ENCODE measurements at regions not wholly inside any gene's neighbourhood (a gene's known extent, or its start where the extent isn't known, plus 50 kb on each side); places are given as distances from the start of the nearest gene placed in this dataset.

- intact Hi-C loops (cut with micrococcal nuclease), result no loop called here
- H3K9me3 Mint-ChIP-seq, result no peaks in the 10 kb centered on the region
- no peaks in the 10 kb centered on the region for H3K36me3 Mint-ChIP-seq (ENCODE audit: low read depth)
- peaks cover 1% of the 10 kb centered on the region for H3K27me3 Mint-ChIP-seq
- no peaks in the 10 kb centered on the region for H3K4me1 Mint-ChIP-seq (ENCODE audit: low read depth)
- H3K27ac Mint-ChIP-seq, result no peak overlapping the region
- no peak overlapping the region for H3K4me3 Mint-ChIP-seq
Measured at GRCh38 chr7:115883629-115884028, 146.9 kb downstream of the TFEC start.

DNA sequence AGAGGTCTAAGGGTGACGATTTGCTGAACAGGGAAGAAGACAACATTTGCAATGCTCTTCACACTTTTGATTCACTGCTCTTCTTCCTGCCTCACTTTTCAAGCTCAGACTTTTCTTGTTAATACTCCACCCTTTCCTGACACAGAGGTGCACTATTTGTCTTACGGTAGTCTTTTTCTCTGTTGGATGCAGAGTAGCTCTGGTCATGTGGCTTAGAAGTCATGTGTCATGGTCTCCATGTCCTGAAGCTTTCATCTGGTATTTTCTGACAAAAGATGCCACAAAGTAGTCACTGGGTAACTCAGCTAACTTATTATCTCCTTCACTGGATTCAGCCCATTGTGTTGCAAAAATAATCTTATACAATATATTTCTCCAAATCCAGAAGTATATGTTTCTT is 149.1 kb downstream of the TFEC start:
- intact Hi-C loops (cut with micrococcal nuclease), result no loop called here
- Mint-ChIP-seq H3K9me3 (no peaks in the 10 kb centered on the region), H3K36me3 (ENCODE audit: low read depth) (no peaks in the 10 kb centered on the region), H3K4me3 (no peak overlapping the region), H3K4me1 (ENCODE audit: low read depth) (no peaks in the 10 kb centered on the region), H3K27me3 (no peaks in the 10 kb centered on the region), H3K27ac (no peak overlapping the region)

- Mint-ChIP-seq H3K9me3 (no peaks in the 10 kb centered on the region), H3K4me3 (no peak overlapping the region), H3K27me3 (peaks cover 2% of the 10 kb centered on the region), H3K36me3 (ENCODE audit: low read depth) (no peaks in the 10 kb centered on the region), H3K4me1 (ENCODE audit: low read depth) (no peaks in the 10 kb centered on the region), H3K27ac (no peak overlapping the region)
- intact Hi-C loops (cut with micrococcal nuclease), result no loop called here
Measured at GRCh38 chr7:115879171-115879570, 151.4 kb downstream of the TFEC start.

- intact Hi-C loops (cut with micrococcal nuclease), result no loop called here
- H3K4me3 Mint-ChIP-seq, result no peak overlapping the region
- peaks cover 3% of the 10 kb centered on the region for H3K4me1 Mint-ChIP-seq (ENCODE audit: low read depth)
- H3K9me3 Mint-ChIP-seq, result no peaks in the 10 kb centered on the region
- H3K27me3 Mint-ChIP-seq, result no peaks in the 10 kb centered on the region
- no peak overlapping the region for H3K27ac Mint-ChIP-seq
- H3K36me3 Mint-ChIP-seq (ENCODE audit: low read depth), result no peaks in the 10 kb centered on the region
Measured at GRCh38 chr7:115869801-115870200, 160.8 kb downstream of the TFEC start.

- intact Hi-C loops (cut with micrococcal nuclease), result no loop called here
Measured at GRCh38 chr7:115869190-115869589, 161.4 kb downstream of the TFEC start.

GRCh38 chr7:115868369-115868768 is 162.2 kb downstream of the TFEC start:
- Mint-ChIP-seq H3K36me3 (ENCODE audit: low read depth) (no peaks in the 10 kb centered on the region), H3K4me1 (ENCODE audit: low read depth) (peaks cover 15% of the 10 kb centered on the region), H3K27me3 (no peaks in the 10 kb centered on the region), H3K9me3 (no peaks in the 10 kb centered on the region), H3K4me3 (no peak overlapping the region), H3K27ac (no peak overlapping the region)
- intact Hi-C loops (cut with micrococcal nuclease), result no loop called here

More at GRCh38 chr7:115869190-115869589, 161.4 kb downstream of the TFEC start:
- Mint-ChIP-seq H3K36me3 (ENCODE audit: low read depth) (no peaks in the 10 kb centered on the region), H3K9me3 (no peaks in the 10 kb centered on the region), H3K4me3 (no peak overlapping the region), H3K27me3 (no peaks in the 10 kb centered on the region), H3K4me1 (ENCODE audit: low read depth) (peaks cover 9% of the 10 kb centered on the region), H3K27ac (no peak overlapping the region)

DNA sequence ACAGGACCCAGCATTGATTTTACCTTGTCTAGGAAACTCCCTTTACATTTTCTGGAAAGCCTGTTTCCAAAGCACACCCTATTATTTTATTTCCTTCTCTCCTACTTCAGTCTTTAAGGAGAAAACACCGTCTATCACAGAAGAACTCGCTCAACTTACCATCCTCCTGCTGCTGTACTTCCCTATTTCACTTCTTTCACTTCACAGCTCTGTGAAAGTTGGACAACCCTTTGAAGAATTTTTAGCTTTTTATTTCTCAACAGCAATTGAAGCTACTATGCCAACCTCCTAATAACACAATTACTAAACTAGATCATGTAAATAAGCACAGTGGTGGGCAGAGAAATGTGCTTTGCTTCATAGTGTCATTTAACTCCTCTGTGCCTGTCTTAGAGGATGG is 166.5 kb downstream of the TFEC start:
- peaks cover 15% of the 10 kb centered on the region for H3K4me1 Mint-ChIP-seq (ENCODE audit: low read depth)
- H3K36me3 Mint-ChIP-seq (ENCODE audit: low read depth), result no peaks in the 10 kb centered on the region
- intact Hi-C loops (cut with micrococcal nuclease), result no loop called here
- H3K27me3 Mint-ChIP-seq, result no peaks in the 10 kb centered on the region
- H3K27ac Mint-ChIP-seq, result peak overlapping the region; percentile 28
- H3K9me3 Mint-ChIP-seq, result no peaks in the 10 kb centered on the region
- H3K4me3 Mint-ChIP-seq, result no peak overlapping the region

DNA sequence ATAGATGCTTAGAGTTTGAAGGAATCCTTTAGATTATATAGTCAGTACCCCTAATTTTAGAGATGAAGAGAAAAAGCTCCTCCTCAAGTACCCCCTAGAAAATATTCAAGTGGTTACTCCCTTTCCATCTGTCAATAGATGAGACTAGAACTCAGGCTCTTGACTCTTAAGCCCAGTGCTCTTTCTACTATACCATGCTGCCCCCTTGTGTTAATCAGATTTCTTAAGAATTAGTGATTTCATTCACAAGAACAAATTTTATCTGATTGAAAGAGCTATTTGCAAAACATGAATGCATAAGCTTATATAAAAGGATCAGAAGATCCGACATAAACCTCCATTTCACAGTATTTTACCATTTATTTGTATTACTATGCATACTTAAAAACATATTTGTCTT is 179.3 kb downstream of the TFEC start:
- intact Hi-C loops (cut with micrococcal nuclease), result loop anchor here (10.0 kb wide), 1 partner anchor 986 kb away; no protein-coding TSS in a partner anchor
- Mint-ChIP-seq H3K9me3 (no peaks in the 10 kb centered on the region), H3K36me3 (ENCODE audit: low read depth) (no peaks in the 10 kb centered on the region)

DNA sequence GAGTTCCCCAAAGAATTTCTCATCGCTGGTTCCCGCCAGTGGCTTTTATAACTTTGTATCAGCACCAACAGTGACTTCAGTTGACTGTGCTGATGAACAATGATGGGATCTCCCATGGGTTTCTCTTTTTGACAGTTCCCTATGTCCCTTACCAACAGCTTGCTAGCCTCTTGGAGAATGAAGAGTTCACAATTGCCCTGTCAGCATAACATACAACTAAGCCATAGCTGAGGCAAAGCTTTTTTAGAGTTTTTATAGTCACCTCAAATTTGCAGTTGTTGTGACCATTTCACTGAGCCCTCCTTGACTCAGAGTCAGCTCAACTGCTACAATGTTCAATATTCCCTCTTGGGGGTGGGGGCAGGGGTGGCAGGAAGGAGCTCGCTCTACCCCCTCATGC is 179.8 kb downstream of the TFEC start:
- Mint-ChIP-seq H3K36me3 (ENCODE audit: low read depth) (no peaks in the 10 kb centered on the region), H3K27ac (no peak overlapping the region), H3K9me3 (no peaks in the 10 kb centered on the region), H3K4me1 (ENCODE audit: low read depth) (no peaks in the 10 kb centered on the region), H3K4me3 (no peak overlapping the region), H3K27me3 (no peaks in the 10 kb centered on the region)
- intact Hi-C loops (cut with micrococcal nuclease), result loop anchor here (10.0 kb wide), 1 partner anchor 986 kb away; no protein-coding TSS in a partner anchor

More for the DNA sequence above, 179.3 kb downstream of the TFEC start:
- Mint-ChIP-seq H3K4me3 (no peak overlapping the region), H3K27ac (no peak overlapping the region), H3K27me3 (no peaks in the 10 kb centered on the region), H3K4me1 (ENCODE audit: low read depth) (no peaks in the 10 kb centered on the region)

- Mint-ChIP-seq H3K4me1 (ENCODE audit: low read depth) (no peaks in the 10 kb centered on the region), H3K27ac (no peak overlapping the region), H3K9me3 (no peaks in the 10 kb centered on the region), H3K27me3 (no peaks in the 10 kb centered on the region), H3K4me3 (no peak overlapping the region), H3K36me3 (ENCODE audit: low read depth) (no peaks in the 10 kb centered on the region)
- intact Hi-C loops (cut with micrococcal nuclease), result no loop called here
Measured at GRCh38 chr7:115844857-115845256, 185.7 kb downstream of the TFEC start.

GRCh38 chr7:115840702-115841101 is 189.9 kb downstream of the TFEC start:
- Mint-ChIP-seq H3K36me3 (ENCODE audit: low read depth) (no peaks in the 10 kb centered on the region), H3K4me1 (ENCODE audit: low read depth) (no peaks in the 10 kb centered on the region), H3K27me3 (peaks cover 2% of the 10 kb centered on the region), H3K27ac (no peak overlapping the region), H3K4me3 (no peak overlapping the region), H3K9me3 (no peaks in the 10 kb centered on the region)
- intact Hi-C loops (cut with micrococcal nuclease), result no loop called here

- H3K9me3 Mint-ChIP-seq, result no peaks in the 10 kb centered on the region
- H3K4me1 Mint-ChIP-seq (ENCODE audit: low read depth), result no peaks in the 10 kb centered on the region
- no peak overlapping the region for H3K4me3 Mint-ChIP-seq
- no peak overlapping the region for H3K27ac Mint-ChIP-seq
- no peaks in the 10 kb centered on the region for H3K36me3 Mint-ChIP-seq (ENCODE audit: low read depth)
- intact Hi-C loops (cut with micrococcal nuclease), result no loop called here
- peaks cover 2% of the 10 kb centered on the region for H3K27me3 Mint-ChIP-seq
Measured at GRCh38 chr7:115838829-115839228, 191.7 kb downstream of the TFEC start.

DNA sequence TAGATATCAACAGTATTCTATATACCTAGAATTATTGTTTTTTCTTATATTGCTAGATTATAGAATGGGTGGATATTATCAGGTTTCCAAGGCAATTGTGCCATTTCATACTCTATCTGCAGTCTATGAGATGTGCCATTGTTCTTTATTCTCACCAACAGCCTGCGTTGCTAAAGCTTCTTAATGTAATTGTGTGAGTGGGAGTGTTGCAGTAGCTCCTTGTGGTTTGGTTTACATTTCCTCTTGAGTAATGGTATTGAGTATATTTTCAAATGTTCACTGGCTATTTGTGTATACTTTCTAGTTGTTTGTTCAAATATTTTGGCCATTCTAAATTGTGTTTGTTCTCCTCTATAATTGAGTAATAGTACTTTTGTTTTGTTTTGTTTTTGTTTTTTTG is 199.2 kb downstream of the TFEC start:
- H3K9me3 Mint-ChIP-seq, result no peaks in the 10 kb centered on the region
- H3K36me3 Mint-ChIP-seq (ENCODE audit: low read depth), result no peaks in the 10 kb centered on the region
- H3K27ac Mint-ChIP-seq, result no peak overlapping the region
- no peaks in the 10 kb centered on the region for H3K27me3 Mint-ChIP-seq
- no peak overlapping the region for H3K4me3 Mint-ChIP-seq
- intact Hi-C loops (cut with micrococcal nuclease), result no loop called here
- peaks cover 5% of the 10 kb centered on the region for H3K4me1 Mint-ChIP-seq (ENCODE audit: low read depth)

- intact Hi-C loops (cut with micrococcal nuclease), result no loop called here
Measured at GRCh38 chr7:115827305-115828045, 203.1 kb downstream of the TFEC start.

More at GRCh38 chr7:115827305-115828045, 203.1 kb downstream of the TFEC start:
- Mint-ChIP-seq H3K27ac (no peak overlapping the region), H3K36me3 (ENCODE audit: low read depth) (no peaks in the 10 kb centered on the region), H3K9me3 (no peaks in the 10 kb centered on the region), H3K27me3 (peaks cover 2% of the 10 kb centered on the region), H3K4me1 (ENCODE audit: low read depth) (peaks cover 5% of the 10 kb centered on the region), H3K4me3 (no peak overlapping the region)

All from dendritic cell treated with granulocyte-macrophage colony-stimulating factor and Interleukin-4, amounts not matched to agents 40 ng/mL and 50 ng/mL, for 4 days (primary cell).